ENCODE measurements at regions not wholly inside any gene's neighbourhood (a gene's known extent, or its start where the extent isn't known, plus 50 kb on each side); places are given as distances from the start of the nearest gene placed in this dataset.

DNA sequence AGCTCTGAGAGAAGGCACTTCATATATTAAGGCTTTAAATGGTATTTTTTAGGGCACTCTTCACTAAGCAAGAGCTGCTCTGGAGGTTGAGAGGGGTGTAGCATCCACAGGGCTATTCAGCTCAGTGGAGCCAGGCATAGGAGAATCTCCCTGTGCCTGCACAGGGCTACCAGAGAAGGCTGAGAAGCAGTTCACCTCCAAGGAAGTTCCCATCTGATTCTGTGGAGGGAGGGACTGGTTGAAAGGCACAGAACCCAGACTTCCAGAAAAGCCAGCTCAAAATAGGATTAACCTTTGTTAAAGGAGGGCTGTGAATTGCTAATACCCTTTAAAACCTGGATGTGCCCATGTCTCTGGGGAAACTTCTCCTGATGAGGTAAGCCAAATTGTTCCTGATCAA, 304.5 kb downstream of the TTLL7 start:
- Histone ChIP-seq H3K36me3 (no peaks in the 10 kb centered on the region), H3K27me3 (no peaks in the 10 kb centered on the region), H3K4me3 (no peak overlapping the region), H3K4me1 (no peaks in the 10 kb centered on the region), H3K27ac (no peak overlapping the region), H3K9me3 (no peaks in the 10 kb centered on the region)
- DNase-seq: no peak
- no peak for ATAC-seq
- TF ChIP-seq POLR2A (IDR thresholded peaks at IDR 0.05): no peak
- TF ChIP-seq, protein P1, sequence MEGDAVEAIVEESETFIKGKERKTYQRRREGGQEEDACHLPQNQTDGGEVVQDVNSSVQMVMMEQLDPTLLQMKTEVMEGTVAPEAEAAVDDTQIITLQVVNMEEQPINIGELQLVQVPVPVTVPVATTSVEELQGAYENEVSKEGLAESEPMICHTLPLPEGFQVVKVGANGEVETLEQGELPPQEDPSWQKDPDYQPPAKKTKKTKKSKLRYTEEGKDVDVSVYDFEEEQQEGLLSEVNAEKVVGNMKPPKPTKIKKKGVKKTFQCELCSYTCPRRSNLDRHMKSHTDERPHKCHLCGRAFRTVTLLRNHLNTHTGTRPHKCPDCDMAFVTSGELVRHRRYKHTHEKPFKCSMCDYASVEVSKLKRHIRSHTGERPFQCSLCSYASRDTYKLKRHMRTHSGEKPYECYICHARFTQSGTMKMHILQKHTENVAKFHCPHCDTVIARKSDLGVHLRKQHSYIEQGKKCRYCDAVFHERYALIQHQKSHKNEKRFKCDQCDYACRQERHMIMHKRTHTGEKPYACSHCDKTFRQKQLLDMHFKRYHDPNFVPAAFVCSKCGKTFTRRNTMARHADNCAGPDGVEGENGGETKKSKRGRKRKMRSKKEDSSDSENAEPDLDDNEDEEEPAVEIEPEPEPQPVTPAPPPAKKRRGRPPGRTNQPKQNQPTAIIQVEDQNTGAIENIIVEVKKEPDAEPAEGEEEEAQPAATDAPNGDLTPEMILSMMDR (IDR thresholded peaks at IDR 0.05): no peak
- intact Hi-C loops (cut with DNase I): no loop called here

GRCh38 chr1:83693427-83694126, 305.4 kb downstream of the TTLL7 start:
- H3K27ac ChIP-seq: peak overlapping the region; percentile 36 to 83 (median 58)

GRCh38 chr1:83692524-83693381, 306.2 kb downstream of the TTLL7 start:
- under 1% methylated on average over 13 of the region's 13 CpGs for WGBS (ENCODE audit: insufficient coverage, low coverage, low lambda C conversion rate, missing lambda C conversion rate)
- Histone ChIP-seq H3K27ac (peak overlapping the region; percentile 36 to 83 (median 58)), H3K4me3 (peak overlapping the region; percentile 26 to 53 (median 52)), H3K27me3 (no peaks in the 10 kb centered on the region), H3K4me1 (no peaks in the 10 kb centered on the region), H3K36me3 (no peaks in the 10 kb centered on the region), H3K9me3 (no peaks in the 10 kb centered on the region)
- ATAC-seq: peak; percentile 82 to 84 (median 83)
- intact Hi-C loops (cut with DNase I): no loop called here
- TF ChIP-seq, protein P1 (IDR thresholded peaks at IDR 0.05): no peak
- TF ChIP-seq POLR2A (IDR thresholded peaks at IDR 0.05): no peak
- peak; percentile 26 to 58 (median 57) for DNase-seq

More at GRCh38 chr1:83693427-83694126, 305.4 kb downstream of the TTLL7 start:
- peak overlapping the region; percentile 26 to 53 (median 52) for H3K4me3 ChIP-seq
- ATAC-seq (peak; percentile 57 to 72 (median 58)), DNase-seq (no peak)
- H3K4me1 ChIP-seq: no peaks in the 10 kb centered on the region
- H3K27me3 ChIP-seq: no peaks in the 10 kb centered on the region
- no peaks in the 10 kb centered on the region for H3K36me3 ChIP-seq
- WGBS (ENCODE audit: insufficient coverage, low coverage, low lambda C conversion rate, missing lambda C conversion rate): 12% methylated on average over 12 of the region's 12 CpGs
- TF ChIP-seq, protein P1 (IDR thresholded peaks at IDR 0.05): no peak
- H3K9me3 ChIP-seq: no peaks in the 10 kb centered on the region
- intact Hi-C loops (cut with DNase I): no loop called here

DNA sequence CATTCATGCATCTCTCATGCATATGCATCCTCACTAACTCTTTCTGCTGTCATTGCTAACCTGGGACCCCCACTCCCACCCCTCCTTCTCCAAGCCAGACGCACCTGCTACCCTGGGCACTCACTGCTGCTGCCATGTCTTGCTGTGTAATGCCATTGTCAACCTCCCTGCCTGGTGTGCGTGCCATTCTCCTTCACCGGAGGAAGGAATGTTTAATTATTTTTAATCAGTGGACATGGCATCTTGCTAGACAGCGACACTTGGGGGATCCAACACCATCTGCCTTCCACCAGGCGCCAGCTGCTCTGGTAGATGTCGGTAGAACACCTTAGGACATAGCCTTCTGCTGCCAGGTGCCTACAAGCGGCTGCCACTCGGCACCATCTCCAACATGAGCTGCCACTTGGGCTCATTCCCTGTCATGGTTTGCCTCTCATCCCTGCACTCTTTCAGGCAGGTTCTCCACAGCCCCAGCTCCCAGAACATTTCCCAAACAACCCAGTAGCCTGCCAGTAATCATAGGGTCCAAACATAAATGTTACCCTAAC, 306.9 kb downstream of the TTLL7 start:
- no peaks in the 10 kb centered on the region for H3K4me1 ChIP-seq
- WGBS (ENCODE audit: insufficient coverage, low coverage, low lambda C conversion rate, missing lambda C conversion rate): 86% methylated on average over 4 of the region's 8 CpGs
- TF ChIP-seq POLR2A (IDR thresholded peaks at IDR 0.05): no peak
- TF ChIP-seq, protein P1 (IDR thresholded peaks at IDR 0.05): no peak
- peak overlapping the region in 1 of 3 donors; percentile 83 for H3K27ac ChIP-seq
- no peak for DNase-seq
- intact Hi-C loops (cut with DNase I): no loop called here
- H3K4me3 ChIP-seq: peak overlapping the region in 2 of 3 donors; percentile 52 to 53
- ATAC-seq: no peak
- no peaks in the 10 kb centered on the region for H3K36me3 ChIP-seq
- no peaks in the 10 kb centered on the region for H3K9me3 ChIP-seq
- no peaks in the 10 kb centered on the region for H3K27me3 ChIP-seq

Measured in right lobe of liver (tissue), 6 donors.